Smooth muscle cell (in vitro differentiated cells): ENCODE measurements at regions not wholly inside any gene's neighbourhood (a gene's known extent, or its start where the extent isn't known, plus 50 kb on each side); places are given as distances from the start of the nearest gene placed in this dataset.

Experiments used
- DNase-seq: peaks from one replicate; lab custom pipeline; 2025; ENCODE audit not compliant: unreplicated experiment; lab: John Stamatoyannopoulos, UW
- H2AFZ ChIP-seq: fragments of 200-600 bp; sonication (generic); 2 replicates; pipeline ENCODE4 v1.6.0; 2016; ENCODE audit warnings: antibody characterized with exemption, low read depth, mild to moderate bottlenecking
- H3F3A ChIP-seq: fragments of 200-600 bp; sonication (generic); 2 replicates; pipeline ENCODE4 v1.6.0; 2017; ENCODE audit warnings: antibody characterized with exemption, low read depth
- H3K27ac ChIP-seq: fragments of 200-600 bp; sonication (generic); 2 replicates; pipeline ENCODE4 v1.5.1; 2016; ENCODE audit warnings: low read depth, mild to moderate bottlenecking
- H3K27me3 ChIP-seq: fragments of 200-600 bp; sonication (generic); 2 replicates; pipeline ENCODE4 v1.6.1; 2016; ENCODE audit warnings: low read depth, mild to moderate bottlenecking
- H3K36me3 ChIP-seq: fragments of 200-600 bp; sonication (generic); 2 replicates; pipeline ENCODE4 v1.5.1; 2016; ENCODE audit warnings: low read depth
- H3K4me1 ChIP-seq: fragments of 200-600 bp; sonication (generic); 2 replicates; pipeline ENCODE4 v1.5.1; 2016; ENCODE audit warnings: low read depth
- H3K4me2 ChIP-seq: fragments of 200-600 bp; sonication (generic); 2 replicates; pipeline ENCODE4 v1.6.0; 2016; ENCODE audit warnings: mild to moderate bottlenecking
- H3K4me3 ChIP-seq: fragments of 200-600 bp; sonication (generic); 2 replicates; pipeline ENCODE4 v1.5.1; 2016; ENCODE audit warnings: mild to moderate bottlenecking
- H3K79me2 ChIP-seq: fragments of 200-600 bp; sonication (generic); 2 replicates; pipeline ENCODE4 v1.6.0; 2016; ENCODE audit warnings: low read depth, mild to moderate bottlenecking
- H3K9ac ChIP-seq: fragments of 200-600 bp; sonication (generic); 2 replicates; pipeline ENCODE4 v1.6.0; 2016; ENCODE audit warnings: low read depth
- H3K9me3 ChIP-seq: fragments of 200-600 bp; sonication (generic); replicated peaks from 2 replicates; pipeline ENCODE4 v1.5.1; 2016; ENCODE audit warnings: low read depth
- H4K20me1 ChIP-seq: fragments of 200-600 bp; sonication (generic); 2 replicates; pipeline ENCODE4 v1.6.0; 2016; ENCODE audit warnings: low read depth
- WGBS: methylation state at CpG from one replicate; pipeline ENCODE4 v1.1.7; 2016; ENCODE audit warnings: low lambda C conversion rate; 5-methylcytosine and 5-hydroxymethylcytosine counted together
- TF ChIP-seq, protein P1 (sequence below): fragments of 200-600 bp; sonication (generic); IDR thresholded peaks from 2 replicates; pipeline ENCODE4 v1.5.1; 2017; ENCODE audit warnings: borderline replicate concordance, mild to moderate bottlenecking, antibody characterized with exemption; ENCODE audit not compliant: insufficient read depth, poor library complexity, severe bottlenecking

GRCh38 chr10:2137549-2138174 lies 400.3 kb upstream of the ADARB2 start:
- TF ChIP-seq, protein P1, sequence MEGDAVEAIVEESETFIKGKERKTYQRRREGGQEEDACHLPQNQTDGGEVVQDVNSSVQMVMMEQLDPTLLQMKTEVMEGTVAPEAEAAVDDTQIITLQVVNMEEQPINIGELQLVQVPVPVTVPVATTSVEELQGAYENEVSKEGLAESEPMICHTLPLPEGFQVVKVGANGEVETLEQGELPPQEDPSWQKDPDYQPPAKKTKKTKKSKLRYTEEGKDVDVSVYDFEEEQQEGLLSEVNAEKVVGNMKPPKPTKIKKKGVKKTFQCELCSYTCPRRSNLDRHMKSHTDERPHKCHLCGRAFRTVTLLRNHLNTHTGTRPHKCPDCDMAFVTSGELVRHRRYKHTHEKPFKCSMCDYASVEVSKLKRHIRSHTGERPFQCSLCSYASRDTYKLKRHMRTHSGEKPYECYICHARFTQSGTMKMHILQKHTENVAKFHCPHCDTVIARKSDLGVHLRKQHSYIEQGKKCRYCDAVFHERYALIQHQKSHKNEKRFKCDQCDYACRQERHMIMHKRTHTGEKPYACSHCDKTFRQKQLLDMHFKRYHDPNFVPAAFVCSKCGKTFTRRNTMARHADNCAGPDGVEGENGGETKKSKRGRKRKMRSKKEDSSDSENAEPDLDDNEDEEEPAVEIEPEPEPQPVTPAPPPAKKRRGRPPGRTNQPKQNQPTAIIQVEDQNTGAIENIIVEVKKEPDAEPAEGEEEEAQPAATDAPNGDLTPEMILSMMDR, result peak; percentile 33
- WGBS, result 90% methylated on average over 4 of the region's 4 CpGs
- Histone ChIP-seq H3K36me3 (no peaks in the 10 kb centered on the region), H3K4me1 (no peaks in the 10 kb centered on the region), H4K20me1 (no peaks in the 10 kb centered on the region), H3K9ac (no peak overlapping the region), H2AFZ (no peak overlapping the region), H3K79me2 (no peaks in the 10 kb centered on the region), H3K27me3 (no peaks in the 10 kb centered on the region), H3F3A (no peaks in the 10 kb centered on the region), H3K4me3 (no peak overlapping the region), H3K4me2 (no peak overlapping the region), H3K9me3 (no peaks in the 10 kb centered on the region), H3K27ac (no peak overlapping the region)
- DNase-seq, result no peak

DNA sequence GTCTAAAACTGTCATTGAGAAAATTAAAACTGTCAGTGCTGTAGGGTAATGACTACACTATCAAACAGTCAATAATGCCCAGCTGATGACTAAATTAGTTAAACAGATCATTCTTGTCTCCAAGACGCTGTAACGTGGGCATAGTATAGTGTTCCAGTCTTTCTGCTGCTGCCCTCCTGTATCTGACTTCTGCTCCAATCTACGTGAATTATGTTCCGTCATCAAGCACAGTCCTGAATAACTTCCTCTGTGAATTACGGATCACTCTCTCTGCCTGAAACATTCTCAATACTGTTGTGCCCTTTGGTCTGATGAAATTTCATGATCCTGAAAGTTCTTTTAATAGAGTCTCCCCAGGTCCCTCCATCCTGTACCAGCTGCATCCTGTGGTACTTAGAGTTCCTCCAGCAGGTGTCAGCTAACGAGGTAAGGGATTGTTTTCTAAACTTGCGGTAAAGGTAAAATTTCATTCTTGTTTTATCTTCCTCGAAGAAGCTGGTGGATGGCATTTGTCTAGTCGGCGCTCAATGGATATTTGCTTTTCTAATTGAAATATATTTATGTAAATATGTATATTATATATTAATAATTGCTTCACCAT lies 393.5 kb upstream of the ADARB2 start:
- no peak for DNase-seq
- Histone ChIP-seq H3K79me2 (no peaks in the 10 kb centered on the region), H3F3A (no peaks in the 10 kb centered on the region), H3K9me3 (no peaks in the 10 kb centered on the region), H3K27me3 (no peaks in the 10 kb centered on the region), H3K4me2 (no peak overlapping the region), H3K27ac (no peak overlapping the region), H2AFZ (no peak overlapping the region), H3K9ac (no peak overlapping the region), H3K36me3 (no peaks in the 10 kb centered on the region), H3K4me3 (no peak overlapping the region), H4K20me1 (no peaks in the 10 kb centered on the region), H3K4me1 (no peaks in the 10 kb centered on the region)
- WGBS, result 86% methylated on average over 10 of the region's 10 CpGs
- TF ChIP-seq, protein P1, result no peak

DNA sequence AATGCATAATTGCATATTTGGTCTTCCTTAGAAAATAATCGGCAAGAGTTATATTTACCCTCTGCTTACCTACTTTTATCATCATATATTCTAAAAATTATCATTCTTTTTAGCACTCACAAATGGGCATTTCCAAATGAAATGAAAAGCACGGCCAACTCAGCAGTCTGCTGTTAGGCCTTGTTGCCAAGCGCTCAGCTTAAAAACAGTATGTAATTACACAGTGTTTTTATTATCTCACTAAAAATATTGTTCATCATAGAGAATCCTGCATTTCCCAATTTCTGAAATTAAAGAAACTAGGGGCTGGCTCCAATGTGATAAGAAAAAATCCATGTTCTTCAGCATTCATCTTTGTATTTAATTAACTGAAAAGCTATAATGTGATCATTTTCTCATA lies 391.7 kb upstream of the ADARB2 start:
- no peaks in the 10 kb centered on the region for H3K9me3 ChIP-seq
- no peak overlapping the region for H3K4me2 ChIP-seq
- no peak overlapping the region for H2AFZ ChIP-seq
- H3K4me1 ChIP-seq, result no peaks in the 10 kb centered on the region
- WGBS, result 93% methylated on average over 3 of the region's 3 CpGs
- no peaks in the 10 kb centered on the region for H3K79me2 ChIP-seq
- TF ChIP-seq, protein P1, result no peak
- no peak overlapping the region for H3K4me3 ChIP-seq
- no peaks in the 10 kb centered on the region for H3F3A ChIP-seq
- H3K27me3 ChIP-seq, result no peaks in the 10 kb centered on the region
- no peaks in the 10 kb centered on the region for H4K20me1 ChIP-seq
- no peak overlapping the region for H3K9ac ChIP-seq
- H3K27ac ChIP-seq, result no peak overlapping the region
- H3K36me3 ChIP-seq, result no peaks in the 10 kb centered on the region
- no peak for DNase-seq

- Histone ChIP-seq H3K27ac (no peak overlapping the region), H3K4me1 (no peaks in the 10 kb centered on the region), H3K9ac (no peak overlapping the region), H3F3A (no peaks in the 10 kb centered on the region), H3K4me3 (no peak overlapping the region), H3K36me3 (no peaks in the 10 kb centered on the region), H4K20me1 (no peaks in the 10 kb centered on the region), H3K9me3 (no peaks in the 10 kb centered on the region), H3K27me3 (no peaks in the 10 kb centered on the region), H3K79me2 (no peaks in the 10 kb centered on the region), H2AFZ (no peak overlapping the region), H3K4me2 (no peak overlapping the region)
- TF ChIP-seq, protein P1, result no peak
- DNase-seq, result no peak
- WGBS, result 92% methylated on average over 11 of the region's 11 CpGs
Observed at GRCh38 chr10:2124135-2124534, 386.8 kb upstream of the ADARB2 start.
